ENCODE measurements at regions not wholly inside any gene's neighbourhood (a gene's known extent, or its start where the extent isn't known, plus 50 kb on each side); places are given as distances from the start of the nearest gene placed in this dataset.

DNA sequence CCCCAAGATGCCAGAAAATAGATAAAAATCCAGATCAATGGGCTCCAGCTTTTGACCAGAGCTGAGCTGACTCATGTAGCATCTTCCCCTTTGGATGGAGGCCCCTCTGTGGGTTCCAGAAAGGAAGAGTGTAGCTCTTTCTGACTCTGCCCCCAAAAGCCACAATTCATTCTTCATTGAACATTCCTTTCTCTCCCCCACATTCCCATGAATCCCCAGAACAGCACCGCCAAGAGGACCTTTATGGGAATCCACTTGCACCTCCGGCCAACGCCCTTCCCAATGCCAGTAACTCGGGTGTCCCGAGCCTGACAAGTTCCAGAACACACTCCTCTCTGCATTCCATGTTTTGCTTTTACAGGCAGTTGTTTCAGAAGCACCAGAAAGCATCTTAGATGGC is 210.6 kb upstream of the DIO3 start:
- TF ChIP-seq CTCF (IDR thresholded peaks at IDR 0.05), result no peak
- TF ChIP-seq SIN3A (IDR thresholded peaks at IDR 0.05; ENCODE audit: borderline replicate concordance, low read depth, low read length), result no peak
- no peak for TF ChIP-seq POLR2AphosphoS5 (IDR thresholded peaks at IDR 0.05; ENCODE audit: low read depth, low read length)
- TF ChIP-seq, protein P1, sequence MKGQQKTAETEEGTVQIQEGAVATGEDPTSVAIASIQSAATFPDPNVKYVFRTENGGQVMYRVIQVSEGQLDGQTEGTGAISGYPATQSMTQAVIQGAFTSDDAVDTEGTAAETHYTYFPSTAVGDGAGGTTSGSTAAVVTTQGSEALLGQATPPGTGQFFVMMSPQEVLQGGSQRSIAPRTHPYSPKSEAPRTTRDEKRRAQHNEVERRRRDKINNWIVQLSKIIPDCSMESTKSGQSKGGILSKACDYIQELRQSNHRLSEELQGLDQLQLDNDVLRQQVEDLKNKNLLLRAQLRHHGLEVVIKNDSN (IDR thresholded peaks at IDR 0.05; ENCODE audit: borderline replicate concordance, low read depth), result no peak
- no peak for TF ChIP-seq ZBTB33 (IDR thresholded peaks at IDR 0.05; ENCODE audit: borderline replicate concordance, low read depth)
- TF ChIP-seq EP300 (IDR thresholded peaks at IDR 0.05; ENCODE audit: borderline replicate concordance in 1 of 2, low read depth in 1 of 2, low read length in 1 of 2), result no peak
- no peak for TF ChIP-seq TCF12 (IDR thresholded peaks at IDR 0.05)
- no peak for TF ChIP-seq TAF1 (IDR thresholded peaks at IDR 0.05; ENCODE audit: borderline replicate concordance, low read depth, low read length)
- TF ChIP-seq TEAD4 (IDR thresholded peaks at IDR 0.05; ENCODE audit: borderline replicate concordance, insufficient read depth), result no peak
- TF ChIP-seq RXRA (IDR thresholded peaks at IDR 0.05; ENCODE audit: borderline replicate concordance, low read depth), result no peak
- no peak for TF ChIP-seq FOSL2 (IDR thresholded peaks at IDR 0.05; ENCODE audit: borderline replicate concordance, low read depth)
- TF ChIP-seq, protein P2, sequence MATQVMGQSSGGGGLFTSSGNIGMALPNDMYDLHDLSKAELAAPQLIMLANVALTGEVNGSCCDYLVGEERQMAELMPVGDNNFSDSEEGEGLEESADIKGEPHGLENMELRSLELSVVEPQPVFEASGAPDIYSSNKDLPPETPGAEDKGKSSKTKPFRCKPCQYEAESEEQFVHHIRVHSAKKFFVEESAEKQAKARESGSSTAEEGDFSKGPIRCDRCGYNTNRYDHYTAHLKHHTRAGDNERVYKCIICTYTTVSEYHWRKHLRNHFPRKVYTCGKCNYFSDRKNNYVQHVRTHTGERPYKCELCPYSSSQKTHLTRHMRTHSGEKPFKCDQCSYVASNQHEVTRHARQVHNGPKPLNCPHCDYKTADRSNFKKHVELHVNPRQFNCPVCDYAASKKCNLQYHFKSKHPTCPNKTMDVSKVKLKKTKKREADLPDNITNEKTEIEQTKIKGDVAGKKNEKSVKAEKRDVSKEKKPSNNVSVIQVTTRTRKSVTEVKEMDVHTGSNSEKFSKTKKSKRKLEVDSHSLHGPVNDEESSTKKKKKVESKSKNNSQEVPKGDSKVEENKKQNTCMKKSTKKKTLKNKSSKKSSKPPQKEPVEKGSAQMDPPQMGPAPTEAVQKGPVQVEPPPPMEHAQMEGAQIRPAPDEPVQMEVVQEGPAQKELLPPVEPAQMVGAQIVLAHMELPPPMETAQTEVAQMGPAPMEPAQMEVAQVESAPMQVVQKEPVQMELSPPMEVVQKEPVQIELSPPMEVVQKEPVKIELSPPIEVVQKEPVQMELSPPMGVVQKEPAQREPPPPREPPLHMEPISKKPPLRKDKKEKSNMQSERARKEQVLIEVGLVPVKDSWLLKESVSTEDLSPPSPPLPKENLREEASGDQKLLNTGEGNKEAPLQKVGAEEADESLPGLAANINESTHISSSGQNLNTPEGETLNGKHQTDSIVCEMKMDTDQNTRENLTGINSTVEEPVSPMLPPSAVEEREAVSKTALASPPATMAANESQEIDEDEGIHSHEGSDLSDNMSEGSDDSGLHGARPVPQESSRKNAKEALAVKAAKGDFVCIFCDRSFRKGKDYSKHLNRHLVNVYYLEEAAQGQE (IDR thresholded peaks at IDR 0.05; ENCODE audit: low read depth, low read length), result no peak
- no peak for TF ChIP-seq EZH2phosphoT487 (IDR thresholded peaks at IDR 0.05; ENCODE audit: borderline replicate concordance, low read depth)

All from SK-N-SH (cell line).